SU-DHL-6 (cell line): ENCODE measurements at regions not wholly inside any gene's neighbourhood (a gene's known extent, or its start where the extent isn't known, plus 50 kb on each side); places are given as distances from the start of the nearest gene placed in this dataset.

Experiments used
- H2AFZ ChIP-seq: fragments of 200-600 bp; sonication (generic); 2 replicates; pipeline ENCODE4 v1.6.1; 2014; ENCODE audit warnings: low read depth, mild to moderate bottlenecking, moderate library complexity, mixed read lengths, antibody characterized with exemption, low read length; ENCODE audit not compliant: severe bottlenecking
- H3F3A ChIP-seq: fragments of 200-600 bp; shearing (Covaris generic); 2 replicates; pipeline ENCODE4 v1.6.0; 2016; ENCODE audit warnings: antibody characterized with exemption, mild to moderate bottlenecking; ENCODE audit not compliant: insufficient read depth
- H3K27ac ChIP-seq: fragments of 200-600 bp; sonication (generic); 2 replicates; pipeline ENCODE4 v1.5.1; 2016; ENCODE audit warnings: low read depth, mild to moderate bottlenecking, low read length, moderate library complexity, mixed read lengths
- H3K27me3 ChIP-seq: fragments of 200-600 bp; sonication (generic), shearing (Covaris generic); 2 replicates; pipeline ENCODE4 v1.6.0; 2014; ENCODE audit warnings: mild to moderate bottlenecking, low read length
- H3K36me3 ChIP-seq: fragments of 200-600 bp; sonication (generic); 2 replicates; pipeline ENCODE4 v1.6.1; 2014; ENCODE audit warnings: mild to moderate bottlenecking, low read length, mixed read lengths
- H3K4me2 ChIP-seq: fragments of 300-600, 200-600 bp; shearing (Covaris generic), sonication (generic); 2 replicates; pipeline ENCODE4 v1.6.0; 2014; ENCODE audit warnings: low read length, low read depth, mild to moderate bottlenecking; ENCODE audit not compliant: poor library complexity, severe bottlenecking
- H3K4me3 ChIP-seq: fragments of 200-600 bp; sonication (generic); 2 replicates; pipeline ENCODE4 v1.5.1; 2014; ENCODE audit warnings: antibody characterized with exemption, low read length, mild to moderate bottlenecking, mixed read lengths; ENCODE audit not compliant: insufficient read depth, poor library complexity, severe bottlenecking
- H3K79me2 ChIP-seq: fragments of 200-600 bp; sonication (generic); 2 replicates; pipeline ENCODE4 v1.6.1; 2014; ENCODE audit warnings: mild to moderate bottlenecking, low read length, moderate library complexity; ENCODE audit not compliant: insufficient read depth
- H3K9ac ChIP-seq: fragments of 200-600 bp; sonication (generic); 2 replicates; pipeline ENCODE4 v1.7.0; 2014; ENCODE audit warnings: mild to moderate bottlenecking, low read length
- H3K9me2 ChIP-seq: fragments of 200-600 bp; sonication (generic); replicated peaks from 2 replicates; pipeline ENCODE4 v1.6.1; 2014; ENCODE audit warnings: low read length; ENCODE audit not compliant: insufficient read depth
- H3K9me3 ChIP-seq: fragments of 200-600 bp; sonication (generic); 2 replicates; pipeline ENCODE4 v1.6.1; 2014; ENCODE audit warnings: low read length, mixed read lengths; ENCODE audit not compliant: insufficient read depth
- H4K20me1 ChIP-seq: fragments of 200-600 bp; sonication (generic); 2 replicates; pipeline ENCODE4 v1.6.1; 2014; ENCODE audit warnings: low read depth, mild to moderate bottlenecking, antibody characterized with exemption, low read length, moderate library complexity, mixed read lengths
- CTCF ChIP-seq: fragments of 200-600 bp; sonication (generic); IDR thresholded peaks from one replicate; pipeline ENCODE4 v1.5.1; 2017; ENCODE audit warnings: antibody characterized with exemption, mild to moderate bottlenecking, low read length, moderate library complexity; ENCODE audit not compliant: insufficient read depth, poor library complexity, severe bottlenecking
- EZH2phosphoT487 ChIP-seq: fragments of 200-600 bp; sonication (generic), shearing (Covaris generic); conservative IDR thresholded peaks from 2 replicates; pipeline ENCODE4 v1.6.1; 2018; ENCODE audit warnings: mild to moderate bottlenecking, antibody characterized with exemption, low read length, moderate library complexity, mixed read lengths

- H3K36me3 ChIP-seq, result no peaks in the 10 kb centered on the region
- no peak overlapping the region for H3K9ac ChIP-seq
- H3F3A ChIP-seq, result no peaks in the 10 kb centered on the region
- no peaks in the 10 kb centered on the region for H3K9me3 ChIP-seq
- H3K4me2 ChIP-seq, result no peak overlapping the region
- no peaks in the 10 kb centered on the region for H3K79me2 ChIP-seq
- no peaks in the 10 kb centered on the region for H3K27me3 ChIP-seq
- no peak overlapping the region for H2AFZ ChIP-seq
- TF ChIP-seq CTCF, result no peak
- TF ChIP-seq EZH2phosphoT487, result no peak
- no peaks in the 10 kb centered on the region for H4K20me1 ChIP-seq
- no peaks in the 10 kb centered on the region for H3K9me2 ChIP-seq
- no peak overlapping the region for H3K27ac ChIP-seq
- H3K4me3 ChIP-seq, result no peak overlapping the region
Measured at GRCh38 chr3:139260793-139261736, 82.8 kb upstream of the MRPS22 start.

GRCh38 chr3:139261754-139262586 lies 81.8 kb upstream of the MRPS22 start:
- Histone ChIP-seq H3K9ac (no peak overlapping the region), H3K27ac (no peak overlapping the region), H4K20me1 (no peaks in the 10 kb centered on the region), H3K4me2 (no peak overlapping the region), H3K9me2 (no peaks in the 10 kb centered on the region), H3K9me3 (no peaks in the 10 kb centered on the region), H3K36me3 (no peaks in the 10 kb centered on the region), H3K4me3 (no peak overlapping the region), H3K79me2 (no peaks in the 10 kb centered on the region), H3K27me3 (no peaks in the 10 kb centered on the region), H2AFZ (no peak overlapping the region), H3F3A (no peaks in the 10 kb centered on the region)
- no peak for TF ChIP-seq EZH2phosphoT487
- no peak for TF ChIP-seq CTCF

GRCh38 chr3:139263798-139264197 lies 80.0 kb upstream of the MRPS22 start:
- no peaks in the 10 kb centered on the region for H3K27me3 ChIP-seq
- H3K9me3 ChIP-seq, result no peaks in the 10 kb centered on the region
- no peak overlapping the region for H3K27ac ChIP-seq
- no peak overlapping the region for H3K4me2 ChIP-seq
- H3K9ac ChIP-seq, result no peak overlapping the region
- no peak for TF ChIP-seq CTCF
- TF ChIP-seq EZH2phosphoT487, result no peak
- H2AFZ ChIP-seq, result no peak overlapping the region
- H3K79me2 ChIP-seq, result no peaks in the 10 kb centered on the region
- H3K4me3 ChIP-seq, result no peak overlapping the region
- H3K9me2 ChIP-seq, result no peaks in the 10 kb centered on the region
- H3F3A ChIP-seq, result no peaks in the 10 kb centered on the region
- H3K36me3 ChIP-seq, result no peaks in the 10 kb centered on the region
- no peaks in the 10 kb centered on the region for H4K20me1 ChIP-seq
